GF-D8 (cell line): ENCODE measurements at regions not wholly inside any gene's neighbourhood (a gene's known extent, or its start where the extent isn't known, plus 50 kb on each side); places are given as distances from the start of the nearest gene placed in this dataset.

Source experiments
- DNase-seq: peaks from one replicate; lab custom pipeline; 2025; lab: John Stamatoyannopoulos, UW

- no peak for DNase-seq
Measured at GRCh38 chr7:17651863-17652385, 288.4 kb downstream of the SNX13 start.

DNA sequence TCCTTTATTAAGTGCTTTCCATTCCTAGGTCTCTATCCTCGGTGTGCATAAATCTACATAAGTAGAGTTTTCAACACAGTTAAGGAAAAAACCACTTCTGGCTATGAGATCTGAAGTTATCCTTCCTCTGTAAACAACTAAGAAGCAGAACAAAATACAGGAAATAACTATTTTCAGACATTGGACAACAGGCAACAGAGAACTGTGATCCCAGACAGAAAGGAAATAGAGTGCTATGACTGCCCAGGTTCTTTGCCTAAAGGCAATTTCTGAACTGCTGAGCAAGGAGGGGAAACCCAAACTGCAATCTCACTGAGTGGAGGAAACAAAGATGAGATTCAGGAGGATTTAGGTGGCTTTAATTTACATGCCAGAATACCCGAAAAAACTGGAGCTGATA lies 285.4 kb downstream of the SNX13 start:
- no peak for DNase-seq

DNA sequence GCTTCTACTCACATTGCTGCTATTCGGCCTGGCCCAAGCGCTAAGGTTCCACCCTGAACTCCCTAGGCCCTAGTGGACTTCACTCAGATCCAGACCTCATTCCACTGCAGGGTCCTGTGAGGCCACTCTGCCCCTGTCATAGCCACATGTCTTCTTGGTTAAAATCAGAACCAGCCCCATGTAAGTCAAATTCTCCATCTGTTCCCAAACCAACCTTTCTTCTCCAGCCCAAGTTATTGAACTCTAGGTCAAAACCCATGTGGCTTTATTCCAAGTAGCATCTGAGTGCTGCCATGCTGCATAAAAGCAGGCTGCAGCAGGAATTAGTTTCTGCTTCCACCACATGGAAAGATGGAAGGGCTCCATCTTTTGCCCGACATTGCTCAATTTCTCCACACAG lies 281.2 kb downstream of the SNX13 start:
- no peak for DNase-seq

DNA sequence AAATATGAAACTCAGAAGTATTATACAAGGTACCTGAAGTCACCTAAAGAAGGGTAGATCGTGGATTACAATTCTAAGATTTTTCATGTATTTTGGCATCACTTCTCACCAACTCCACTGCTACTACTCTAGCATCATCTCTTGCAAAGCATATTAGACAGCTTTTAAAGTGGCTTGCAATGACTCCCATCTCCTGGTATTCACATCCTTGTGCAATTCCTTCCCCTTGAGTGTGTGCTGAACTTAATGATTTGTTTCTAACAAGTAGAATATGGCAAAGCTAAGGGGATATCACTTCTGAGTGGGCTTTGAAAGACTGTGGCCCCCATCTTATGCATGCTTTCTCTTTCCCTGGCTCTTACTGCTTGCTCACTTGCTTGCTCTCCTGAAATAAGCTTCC lies 280.2 kb downstream of the SNX13 start:
- no peak for DNase-seq

GRCh38 chr7:17661982-17662585 lies 278.2 kb downstream of the SNX13 start:
- DNase-seq: no peak

- DNase-seq: no peak
Measured at GRCh38 chr7:17663061-17663675, 277.1 kb downstream of the SNX13 start.

GRCh38 chr7:17665029-17665428 lies 275.3 kb downstream of the SNX13 start:
- DNase-seq: no peak

- no peak for DNase-seq
Measured at GRCh38 chr7:17668122-17668521, 272.2 kb downstream of the SNX13 start.

- no peak for DNase-seq
Measured at GRCh38 chr7:17669204-17669603, 271.1 kb downstream of the SNX13 start.

DNA sequence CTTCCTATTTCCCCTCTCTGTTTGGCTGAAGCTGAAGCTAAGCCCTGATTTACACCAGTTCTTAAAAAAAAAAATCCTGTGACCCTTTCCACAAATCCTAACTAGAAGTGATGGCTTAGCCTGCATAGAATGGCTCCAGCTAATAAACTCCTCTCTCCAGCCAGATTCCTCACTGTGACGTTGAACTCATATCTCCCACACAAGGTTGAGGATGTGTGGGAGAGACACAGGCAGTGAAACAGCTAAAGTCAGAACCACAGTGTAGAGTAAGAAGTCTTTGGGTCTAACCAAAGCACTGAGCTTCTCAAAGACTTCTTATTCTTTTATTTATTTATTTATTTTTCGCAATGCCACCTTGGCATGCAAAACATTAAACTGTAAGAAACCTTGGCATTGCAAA lies 268.3 kb downstream of the SNX13 start:
- no peak for DNase-seq

- no peak for DNase-seq
Measured at GRCh38 chr7:17672783-17673182, 267.5 kb downstream of the SNX13 start.

- no peak for DNase-seq
Measured at GRCh38 chr7:17674166-17674942, 265.9 kb downstream of the SNX13 start.

GRCh38 chr7:17674943-17675608 lies 265.2 kb downstream of the SNX13 start:
- DNase-seq: no peak

GRCh38 chr7:17677408-17677807 lies 262.9 kb downstream of the SNX13 start:
- DNase-seq: no peak

DNA sequence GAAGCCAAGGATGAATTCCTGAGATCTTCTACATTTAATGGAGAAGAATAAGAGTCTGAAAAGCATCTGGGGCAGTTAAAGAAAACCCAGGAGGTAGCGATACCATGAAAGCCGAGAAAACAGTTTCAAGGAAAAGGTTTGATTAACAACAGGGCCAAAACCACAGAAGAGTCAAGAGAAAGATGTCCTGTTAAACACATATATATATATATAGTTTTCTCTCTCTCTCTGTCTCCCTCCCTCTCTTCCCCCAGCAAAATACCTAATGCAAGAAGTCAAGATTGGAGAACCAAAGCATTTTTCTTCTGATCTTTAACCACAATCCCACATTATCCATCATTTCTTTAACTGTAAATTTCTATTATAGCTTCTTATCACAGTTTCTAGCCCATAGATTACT lies 261.4 kb downstream of the SNX13 start:
- DNase-seq: no peak

- no peak for DNase-seq
Measured at GRCh38 chr7:17679458-17679857, 260.8 kb downstream of the SNX13 start.

DNA sequence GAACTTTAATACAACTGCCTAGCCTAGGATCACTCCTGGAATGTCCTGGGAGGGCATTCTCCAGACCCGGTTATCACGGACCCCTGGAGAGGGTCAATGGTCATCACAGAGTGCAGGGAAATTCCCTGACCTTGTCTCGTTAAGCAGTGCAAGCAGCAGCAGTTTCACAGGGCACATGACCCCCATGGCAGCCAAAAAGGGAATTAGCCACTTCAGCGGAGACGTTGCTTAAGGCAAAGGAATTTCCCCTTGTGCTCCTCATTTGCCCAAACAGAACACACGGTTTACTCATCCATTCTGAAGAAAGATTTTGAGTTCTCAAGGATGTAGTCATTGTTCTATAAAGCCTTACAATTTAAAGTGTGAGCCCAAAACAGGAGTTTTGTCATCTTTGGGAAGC lies 260.3 kb downstream of the SNX13 start:
- DNase-seq: no peak

DNA sequence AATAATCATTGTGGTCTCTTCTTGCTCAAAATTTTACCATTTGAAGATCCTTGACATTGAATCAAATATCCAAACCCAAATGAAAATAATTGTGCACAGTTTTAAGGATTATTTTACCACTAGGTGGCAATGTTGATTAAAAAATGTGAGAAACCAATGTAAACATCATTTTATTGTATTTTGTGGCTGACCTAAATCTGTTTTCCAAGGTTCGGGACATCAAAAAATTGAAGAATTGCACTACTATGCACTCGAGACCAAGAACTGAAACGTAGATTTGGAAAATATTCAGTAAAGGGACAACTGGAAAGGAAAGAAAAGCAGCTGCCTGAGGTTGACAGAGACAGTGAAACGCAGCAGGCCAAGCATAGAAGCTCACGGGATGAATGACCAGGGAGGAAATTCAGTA lies 259.3 kb downstream of the SNX13 start:
- no peak for DNase-seq

- DNase-seq: no peak
Measured at GRCh38 chr7:17681965-17682364, 258.3 kb downstream of the SNX13 start.

DNA sequence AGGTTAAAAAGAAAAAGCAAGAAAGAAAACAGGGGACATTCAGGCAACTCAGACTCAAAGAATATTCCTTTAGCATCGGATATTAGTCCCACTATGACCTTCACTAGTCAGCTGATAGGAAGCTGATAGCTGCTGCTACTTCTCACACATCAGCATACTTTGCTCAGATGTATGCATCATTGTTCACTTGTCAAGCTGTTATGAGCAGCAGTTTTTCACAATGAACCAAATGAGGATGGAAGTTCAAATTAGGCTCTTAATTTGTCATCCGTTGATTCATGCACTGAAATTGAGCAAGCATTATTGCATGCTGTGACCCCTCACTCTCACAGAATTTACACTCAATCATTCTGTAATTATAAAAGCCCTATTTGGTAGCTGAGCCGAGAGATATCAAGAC lies 257.7 kb downstream of the SNX13 start:
- DNase-seq: no peak

DNA sequence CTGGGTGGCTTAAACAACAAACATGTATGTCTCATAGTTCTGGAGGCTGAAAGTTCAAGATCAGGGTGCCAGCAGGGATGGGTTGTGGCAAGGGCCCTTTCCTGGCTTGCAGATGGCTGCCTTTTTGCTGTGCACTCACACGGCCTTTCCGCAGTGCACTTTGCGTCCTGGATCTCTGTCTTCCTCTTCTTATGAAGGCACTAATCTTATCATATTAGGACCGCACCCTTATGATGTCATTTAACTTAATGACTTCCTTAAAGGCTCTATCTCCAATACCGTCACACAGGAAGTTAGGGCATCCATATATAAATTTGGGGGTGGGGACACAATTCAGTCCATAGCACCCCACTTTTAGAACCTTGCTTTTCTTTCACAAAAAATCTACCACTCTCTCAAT lies 255.2 kb downstream of the SNX13 start:
- DNase-seq: no peak

DNA sequence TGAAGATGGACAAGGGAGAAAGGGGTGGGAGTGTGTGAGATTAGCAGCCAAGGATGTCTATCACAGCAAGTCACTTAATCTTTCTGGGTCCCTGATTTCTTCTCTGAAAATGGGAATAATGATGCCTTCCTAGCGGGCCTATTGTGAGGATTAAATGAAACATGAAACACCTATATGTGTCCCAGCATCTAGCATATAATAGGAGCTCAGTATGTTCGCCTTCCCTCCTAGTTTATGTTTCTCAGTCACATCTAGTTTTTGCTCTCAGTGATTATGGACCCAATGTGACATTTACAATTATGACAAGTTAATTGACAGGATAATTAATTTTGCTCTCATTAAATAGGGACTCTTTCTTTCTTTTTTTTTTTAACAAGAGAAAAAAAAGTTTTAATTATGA lies 252.9 kb downstream of the SNX13 start:
- no peak for DNase-seq
